HEK293 (cell line): ENCODE measurements at regions not wholly inside any gene's neighbourhood (a gene's known extent, or its start where the extent isn't known, plus 50 kb on each side); places are given as distances from the start of the nearest gene placed in this dataset.

Experiments
- CTCF ChIA-PET: fragments of 350-600 bp; formaldehyde crosslinking; extraction: SDS; loops from one replicate; lab custom pipeline; 2021; ENCODE audit warnings: antibody characterized with exemption; lab: Yijun Ruan, JAX
- POLR2A ChIA-PET: fragments of 300-600 bp; formaldehyde crosslinking; extraction: SDS; loops from one replicate; lab custom pipeline; 2020; ENCODE audit warnings: antibody characterized with exemption, inconsistent platforms; lab: Yijun Ruan, JAX
- H3K27ac ChIP-seq: fragments of 200-500 bp; sonication (Bioruptor generic); 2 replicates; pipeline ENCODE4 v1.5.1; 2014; ENCODE audit warnings: low read depth, low read length, control low read depth, inconsistent platforms; ENCODE audit errors: extremely low read depth
- H3K36me3 ChIP-seq, 2 experiments: fragments of 200-500 bp in 1 of 2; sonication (Bioruptor generic) in 1 of 2; 1 replicate in 1 of 2; 2 replicates in 1 of 2; pipeline ENCODE4 v1.5.1; 2014 to 2017; ENCODE audit warnings: inconsistent platforms in 2 of 2, low read length in 2 of 2; ENCODE audit not compliant: control insufficient read depth in 2 of 2, insufficient read depth in 1 of 2
- H3K4me1 ChIP-seq: fragments of 200-500 bp; sonication (Bioruptor generic); 2 replicates; pipeline ENCODE4 v1.5.1; 2014; ENCODE audit warnings: mild to moderate bottlenecking, low read length, inconsistent platforms; ENCODE audit not compliant: control insufficient read depth, insufficient read depth
- H3K4me3 ChIP-seq: 2 replicates; pipeline ENCODE4 v1.5.1; 2011; ENCODE audit warnings: low read depth, mild to moderate bottlenecking, control low read depth, low read length, moderate library complexity
- H3K9me3 ChIP-seq: fragments of 200-500 bp; sonication (Bioruptor generic); 2 replicates; pipeline ENCODE4 v1.5.1; 2014; ENCODE audit warnings: low read depth, low read length, inconsistent platforms; ENCODE audit not compliant: control insufficient read depth, insufficient read depth
- BCL11A ChIP-seq: fragments of 450-650 bp; formaldehyde crosslinking; IDR thresholded peaks from 2 replicates; pipeline ENCODE4 v1.5.1; 2016; ENCODE audit warnings: low read depth, missing biosample characterization, missing genetic modification characterization
- CTCF ChIP-seq: fragments of 450-650 bp; formaldehyde crosslinking; IDR thresholded peaks from 2 replicates; pipeline ENCODE4 v1.5.1; 2016; ENCODE audit warnings: missing biosample characterization, missing genetic modification characterization
- GLIS2 ChIP-seq: fragments of 450-650 bp; formaldehyde crosslinking; IDR thresholded peaks from 2 replicates; pipeline ENCODE4 v1.5.1; 2016; ENCODE audit warnings: missing biosample characterization, missing genetic modification characterization
- HOXA7 ChIP-seq: sonication (generic); formaldehyde crosslinking; IDR thresholded peaks from 2 replicates; pipeline ENCODE4 v1.8.1; 2022; ENCODE audit warnings: missing genetic modification reagents, borderline replicate concordance
- KLF16 ChIP-seq: fragments of 450-650 bp; formaldehyde crosslinking; IDR thresholded peaks from 2 replicates; pipeline ENCODE4 v1.5.1; 2017; ENCODE audit warnings: missing biosample characterization, missing genetic modification characterization
- KLF7 ChIP-seq: fragments of 450-650 bp; formaldehyde crosslinking; IDR thresholded peaks from 2 replicates; pipeline ENCODE4 v1.5.1; 2016; ENCODE audit warnings: missing biosample characterization, missing genetic modification characterization, borderline replicate concordance
- OVOL3 ChIP-seq: fragments of 450-650 bp; formaldehyde crosslinking; IDR thresholded peaks from 2 replicates; pipeline ENCODE4 v1.5.1; 2016; ENCODE audit warnings: missing biosample characterization, missing genetic modification characterization
- PRDM1 ChIP-seq: fragments of 450-650 bp; formaldehyde crosslinking; IDR thresholded peaks from 2 replicates; pipeline ENCODE4; 2016; ENCODE audit warnings: missing biosample characterization, missing genetic modification characterization
- TRIM28 ChIP-seq: IDR thresholded peaks from 2 replicates; pipeline ENCODE4 v1.6.1; 2011; ENCODE audit warnings: low read length, control low read depth, borderline replicate concordance
- TSHZ1 ChIP-seq: fragments of 450-650 bp; formaldehyde crosslinking; IDR thresholded peaks from 2 replicates; pipeline ENCODE4 v1.5.1; 2016; ENCODE audit warnings: missing biosample characterization, missing genetic modification characterization, borderline replicate concordance
- ZNF169 ChIP-seq: fragments of 450-650 bp; formaldehyde crosslinking; IDR thresholded peaks from 2 replicates; pipeline ENCODE4 v1.5.1; 2016; ENCODE audit warnings: missing biosample characterization, missing genetic modification characterization
- ZNF324 ChIP-seq: fragments of 450-650 bp; formaldehyde crosslinking; IDR thresholded peaks from 2 replicates; pipeline ENCODE4 v1.5.1; 2016; ENCODE audit warnings: missing biosample characterization, missing genetic modification characterization
- ZNF391 ChIP-seq: fragments of 450-650 bp; formaldehyde crosslinking; IDR thresholded peaks from 2 replicates; pipeline ENCODE4 v1.5.1; 2016; ENCODE audit warnings: low read depth, missing biosample characterization, missing genetic modification characterization, borderline replicate concordance
- ZNF571 ChIP-seq: fragments of 450-650 bp; formaldehyde crosslinking; IDR thresholded peaks from 2 replicates; pipeline ENCODE4 v1.5.0; 2017; ENCODE audit warnings: missing biosample characterization, missing genetic modification characterization
- ZNF658 ChIP-seq: fragments of 450-650 bp; formaldehyde crosslinking; IDR thresholded peaks from 2 replicates; pipeline ENCODE4; 2016; ENCODE audit warnings: missing biosample characterization, missing genetic modification characterization
- ZNF837 ChIP-seq: fragments of 450-650 bp; formaldehyde crosslinking; IDR thresholded peaks from 2 replicates; pipeline ENCODE4 v1.5.1; 2016; ENCODE audit warnings: missing biosample characterization, missing genetic modification characterization
- ZSCAN23 ChIP-seq: fragments of 450-650 bp; formaldehyde crosslinking; IDR thresholded peaks from 2 replicates; pipeline ENCODE4 v1.5.1; 2016; ENCODE audit warnings: missing biosample characterization, missing genetic modification characterization
- TF ChIP-seq, protein P1 (sequence below): fragments of 450-650 bp; IDR thresholded peaks from 2 replicates; pipeline ENCODE4 v1.5.1; 2018; ENCODE audit warnings: missing biosample characterization, missing genetic modification characterization

GRCh38 chr20:57083072-57083471, 183.4 kb downstream of the BMP7 start (continued):
- TF ChIP-seq GLIS2 (tag by site-specific recombination): no peak
- TF ChIP-seq, all 188 proteins: peak for 3

- CTCF ChIA-PET: interaction anchor here (1.3 to 1.7 kb wide), 2 partner anchors 246 to 262 kb away, joined by 4 to 10 read pairs; no protein-coding TSS in a partner anchor
These were observed 180.4 kb downstream of the BMP7 start for GRCh38 chr20:57086066-57086465.

GRCh38 chr20:57087102-57087501, 179.3 kb downstream of the BMP7 start:
- no peaks in the 10 kb centered on the region for H3K9me3 ChIP-seq
- TF ChIP-seq ZNF391 (tag by site-specific recombination) (no peak), ZNF658 (no peak), ZSCAN23 (tag by site-specific recombination) (no peak)
- H3K4me3 ChIP-seq: no peak overlapping the region
- no peak overlapping the region for H3K27ac ChIP-seq
- CTCF ChIA-PET: interaction anchor here (0.6 to 2.2 kb wide), 7 partner anchors 9 to 527 kb away, joined by 3 to 9 read pairs (median 3); no protein-coding TSS in a partner anchor
- POLR2A ChIA-PET: no interaction called here
- H3K36me3 ChIP-seq: no peaks in the 10 kb centered on the region
- no peaks in the 10 kb centered on the region for H3K4me1 ChIP-seq

More at GRCh38 chr20:57086066-57086465, 180.4 kb downstream of the BMP7 start:
- Histone ChIP-seq H3K27ac (no peak overlapping the region), H3K36me3 (no peaks in the 10 kb centered on the region), H3K9me3 (no peaks in the 10 kb centered on the region), H3K4me1 (no peaks in the 10 kb centered on the region), H3K4me3 (no peak overlapping the region)
- TF ChIP-seq BCL11A (tag by site-specific recombination) (no peak), PRDM1 (tag by site-specific recombination) (no peak), ZNF169 (tag by site-specific recombination) (no peak)
- POLR2A ChIA-PET: no interaction called here

DNA sequence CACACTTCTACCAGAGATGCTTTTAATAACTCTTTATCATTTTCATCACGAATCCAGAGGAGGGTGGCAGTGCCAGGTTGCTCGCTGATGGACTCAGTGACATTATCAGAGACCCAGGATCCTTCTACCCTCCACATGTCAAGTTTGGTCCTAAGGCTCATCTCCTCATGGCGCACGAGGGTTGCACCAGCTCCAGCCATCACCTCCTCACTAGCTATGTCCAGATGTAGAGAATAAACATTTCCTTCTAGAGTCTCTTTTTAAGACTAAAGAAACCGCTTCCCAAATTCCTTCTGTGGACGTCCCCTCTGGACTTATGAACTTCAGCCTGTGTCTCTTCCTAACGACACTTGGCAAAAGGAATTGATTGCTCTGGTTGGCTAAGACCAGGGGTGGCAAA, 178.7 kb downstream of the BMP7 start:
- POLR2A ChIA-PET: no interaction called here
- Histone ChIP-seq H3K36me3 (no peaks in the 10 kb centered on the region), H3K4me3 (no peak overlapping the region), H3K9me3 (no peaks in the 10 kb centered on the region), H3K4me1 (no peaks in the 10 kb centered on the region), H3K27ac (no peak overlapping the region)
- CTCF ChIA-PET: interaction anchor here (0.6 to 2.2 kb wide), 6 partner anchors 9 to 528 kb away, joined by 3 to 9 read pairs (median 3); no protein-coding TSS in a partner anchor
- TF ChIP-seq KLF7 (tag by site-specific recombination): no peak
- TF ChIP-seq ZNF571 (tag by site-specific recombination): no peak
- TF ChIP-seq ZNF324 (tag by site-specific recombination): no peak
- TF ChIP-seq CTCF (tag by site-specific recombination): no peak
- no peak for TF ChIP-seq TRIM28
- no peak for TF ChIP-seq HOXA7 (CRISPR knock-in tag)
- no peak for TF ChIP-seq KLF16 (tag by site-specific recombination)
- TF ChIP-seq, protein P1, sequence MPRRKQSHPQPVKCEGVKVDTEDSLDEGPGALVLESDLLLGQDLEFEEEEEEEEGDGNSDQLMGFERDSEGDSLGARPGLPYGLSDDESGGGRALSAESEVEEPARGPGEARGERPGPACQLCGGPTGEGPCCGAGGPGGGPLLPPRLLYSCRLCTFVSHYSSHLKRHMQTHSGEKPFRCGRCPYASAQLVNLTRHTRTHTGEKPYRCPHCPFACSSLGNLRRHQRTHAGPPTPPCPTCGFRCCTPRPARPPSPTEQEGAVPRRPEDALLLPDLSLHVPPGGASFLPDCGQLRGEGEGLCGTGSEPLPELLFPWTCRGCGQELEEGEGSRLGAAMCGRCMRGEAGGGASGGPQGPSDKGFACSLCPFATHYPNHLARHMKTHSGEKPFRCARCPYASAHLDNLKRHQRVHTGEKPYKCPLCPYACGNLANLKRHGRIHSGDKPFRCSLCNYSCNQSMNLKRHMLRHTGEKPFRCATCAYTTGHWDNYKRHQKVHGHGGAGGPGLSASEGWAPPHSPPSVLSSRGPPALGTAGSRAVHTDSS (tag by site-specific recombination): no peak
- no peak for TF ChIP-seq TSHZ1 (tag by site-specific recombination)
- TF ChIP-seq OVOL3 (tag by site-specific recombination): no peak
- no peak for TF ChIP-seq ZNF837 (tag by site-specific recombination)
